HG02852 (cell line): ENCODE measurements at regions not wholly inside any gene's neighbourhood (a gene's known extent, or its start where the extent isn't known, plus 50 kb on each side); places are given as distances from the start of the nearest gene placed in this dataset.
"Not testable (repeated sequence)": the region's sequence is repeated elsewhere in the genome, so short reads cannot be mapped to it uniquely, and the experiment has no call there.

Experiments
- ATAC-seq: cut with Tn5 transposase; IDR thresholded peaks from one replicate; pipeline ENCODE4 v1.9.1; 2021; ENCODE audit warnings: mild to moderate bottlenecking, moderate library complexity; ENCODE audit not compliant: unreplicated experiment

DNA sequence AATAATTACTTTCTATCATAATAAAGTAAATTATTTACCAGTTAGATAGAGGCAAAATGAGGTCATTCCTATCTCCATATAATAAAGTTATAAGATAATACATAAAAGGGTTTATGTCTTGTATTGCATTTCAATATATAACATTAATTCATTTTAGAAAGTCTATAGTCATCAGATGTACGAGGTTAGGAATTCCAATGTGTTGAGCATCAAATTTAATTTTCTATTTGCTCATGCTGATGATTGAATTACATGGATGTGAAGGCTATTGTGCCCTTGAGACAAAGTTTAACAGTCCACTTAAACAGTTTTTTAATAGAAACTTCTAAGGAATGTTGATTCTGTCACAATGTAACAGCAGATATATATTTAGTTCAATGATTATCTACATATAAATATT is 678.3 kb upstream of the LRRN3 start:
- ATAC-seq, result no peak

DNA sequence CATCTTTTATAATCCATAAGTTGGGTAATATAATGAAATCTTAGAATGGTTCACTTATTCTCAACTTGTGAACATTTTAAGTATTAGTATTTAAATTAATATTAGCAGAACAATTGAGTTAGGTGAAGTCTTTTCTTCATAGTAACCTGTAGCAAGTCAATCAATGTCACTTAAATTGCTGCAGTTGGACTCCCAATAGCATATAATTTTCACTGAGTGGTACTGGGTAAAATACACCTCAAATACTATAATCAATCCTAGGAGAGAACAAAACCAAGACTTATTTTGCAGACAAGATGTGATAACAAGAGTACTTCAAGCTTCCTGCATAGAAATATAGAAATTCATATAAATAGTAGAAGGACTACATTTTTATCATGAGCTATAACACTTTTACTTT is 677.9 kb upstream of the LRRN3 start:
- no peak for ATAC-seq

DNA sequence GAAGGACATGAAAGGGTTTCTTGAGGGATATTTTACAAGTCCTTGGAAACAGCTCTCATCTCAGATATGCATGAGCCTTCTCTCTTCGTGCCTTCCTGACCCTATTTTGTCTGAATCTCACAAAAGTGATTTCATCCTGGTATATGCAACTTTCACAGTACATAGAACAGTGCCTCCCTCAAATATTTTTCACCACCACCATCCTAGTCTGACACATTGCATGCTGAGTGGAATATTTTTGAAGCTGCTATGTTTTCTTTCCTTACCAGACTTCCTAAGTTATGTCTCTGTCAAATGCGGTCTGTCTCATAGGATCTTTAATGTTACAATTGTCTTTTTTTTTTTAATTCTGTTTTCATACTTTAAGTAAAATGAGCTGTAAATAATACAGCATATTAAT is 673.3 kb upstream of the LRRN3 start:
- no peak for ATAC-seq

DNA sequence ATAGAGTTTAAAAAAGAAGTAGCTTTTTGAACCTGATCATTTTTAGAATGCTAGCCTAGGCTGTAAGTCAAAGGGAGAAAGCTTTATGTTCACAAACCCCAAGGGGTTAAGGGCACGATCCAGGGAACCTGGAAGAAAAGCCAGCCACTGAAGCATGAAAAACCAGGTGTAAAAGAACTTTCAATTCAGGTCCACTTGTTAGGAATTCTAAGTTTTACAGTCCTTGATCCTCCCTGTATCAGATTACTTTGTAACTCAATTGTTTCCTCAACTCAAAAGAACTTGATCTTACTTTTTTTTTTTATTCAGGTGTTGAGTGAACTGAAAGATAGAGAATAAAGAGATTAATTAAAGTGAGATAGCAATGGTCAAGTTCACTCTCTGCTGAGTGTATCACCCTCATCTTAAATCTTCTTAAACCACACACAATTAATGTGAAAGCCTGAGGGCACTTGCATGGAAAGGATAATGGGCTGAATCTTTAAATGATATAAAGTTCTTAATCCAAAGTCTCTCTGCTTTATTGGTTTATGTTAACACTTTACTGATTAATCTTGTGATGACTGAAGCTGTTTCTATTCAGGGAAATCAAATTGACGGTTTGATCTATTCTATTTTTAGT is 672.2 kb upstream of the LRRN3 start:
- ATAC-seq, result no peak

DNA sequence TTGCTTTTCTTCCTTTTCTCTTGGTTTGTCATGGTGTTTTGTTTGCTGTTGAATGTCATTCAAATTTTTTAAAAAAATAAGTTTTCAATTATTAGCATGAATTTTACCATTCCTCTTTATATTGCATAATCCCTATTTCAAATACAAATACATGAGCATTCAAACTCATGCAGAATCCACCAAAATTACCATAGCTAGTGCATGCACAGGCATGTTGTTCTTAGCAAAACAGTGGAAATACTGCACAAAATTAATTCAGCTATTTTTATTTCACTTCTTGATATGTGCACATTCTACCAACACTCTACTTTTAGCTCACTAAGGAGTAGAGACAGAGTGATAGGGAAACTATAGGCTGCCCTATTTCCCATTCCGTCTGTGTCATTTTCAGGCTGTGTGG is 670.1 kb upstream of the LRRN3 start:
- no peak for ATAC-seq

DNA sequence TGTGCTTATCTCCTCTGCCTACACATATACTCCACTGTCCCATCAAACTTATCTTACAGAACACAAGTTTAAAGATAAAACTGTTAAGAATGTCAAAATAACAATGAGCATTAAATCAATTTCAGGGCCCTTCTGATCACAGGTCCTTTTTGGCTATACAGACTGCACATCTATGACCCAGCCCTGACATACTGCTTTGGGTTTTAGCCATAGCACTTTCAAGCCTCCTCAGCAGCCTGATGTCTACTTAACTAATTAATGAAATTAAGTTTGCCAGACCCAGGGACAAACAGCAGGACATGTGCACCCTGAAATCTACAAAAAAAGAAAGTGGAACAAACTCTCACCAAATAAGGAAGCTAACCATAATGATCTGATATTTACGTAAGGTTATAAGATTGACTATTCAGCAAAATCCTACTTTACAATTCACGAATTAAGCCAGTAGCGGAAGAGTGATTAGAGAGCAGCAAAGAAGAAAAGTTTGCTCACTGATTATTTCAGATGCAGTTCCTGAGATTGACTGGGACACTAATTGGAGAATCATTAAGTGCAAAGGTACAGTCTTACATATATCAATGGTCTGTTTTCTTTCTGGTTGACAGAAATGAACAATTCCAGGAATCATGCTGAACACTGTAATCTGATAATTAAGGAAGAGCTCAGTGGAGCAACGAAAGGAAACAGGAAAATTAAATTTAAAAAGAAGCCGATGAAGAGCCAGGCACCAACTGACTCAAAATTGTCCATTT is 669.3 kb upstream of the LRRN3 start:
- ATAC-seq, result no peak

DNA sequence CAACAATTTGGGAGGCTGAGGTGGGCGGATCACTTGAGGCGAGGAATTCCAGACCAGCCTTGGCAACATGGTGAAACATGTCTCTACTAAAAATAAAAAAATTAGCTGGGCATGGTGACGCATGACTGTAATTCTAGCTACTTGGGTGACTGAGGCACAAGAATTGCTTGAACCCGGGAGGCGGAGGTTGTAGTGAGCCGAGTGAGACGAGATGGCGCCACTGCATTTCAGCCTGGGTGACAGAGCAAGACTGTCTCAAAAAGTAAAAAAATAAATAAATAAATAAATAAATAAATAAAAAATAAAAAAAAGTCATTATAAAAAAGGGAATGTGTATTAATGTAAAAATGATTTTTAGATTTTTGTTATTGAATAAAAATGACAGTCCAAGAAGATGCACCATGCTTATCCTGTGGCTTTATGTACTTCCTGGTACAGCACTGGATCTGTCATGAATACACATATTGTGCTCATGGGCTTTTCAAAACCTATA is 658.8 kb upstream of the LRRN3 start:
- no peak for ATAC-seq

DNA sequence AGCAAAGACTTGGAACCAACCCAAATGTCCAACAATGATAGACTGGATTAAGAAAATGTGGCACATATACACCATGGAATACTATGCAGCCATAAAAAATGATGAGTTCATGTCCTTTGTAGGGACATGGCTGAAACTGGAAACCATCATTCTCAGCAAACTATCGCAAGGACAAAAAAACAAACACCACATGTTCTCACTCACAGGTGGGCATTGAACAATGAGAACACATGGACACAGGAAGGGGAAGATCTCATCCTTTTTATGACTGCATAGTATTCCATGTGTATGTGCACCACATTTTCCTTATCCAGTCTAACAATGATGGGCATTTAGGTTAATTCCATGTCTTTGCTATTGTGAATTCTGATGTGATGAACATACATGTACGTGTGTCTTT is 652.0 kb upstream of the LRRN3 start:
- ATAC-seq, result not testable (repeated sequence)

DNA sequence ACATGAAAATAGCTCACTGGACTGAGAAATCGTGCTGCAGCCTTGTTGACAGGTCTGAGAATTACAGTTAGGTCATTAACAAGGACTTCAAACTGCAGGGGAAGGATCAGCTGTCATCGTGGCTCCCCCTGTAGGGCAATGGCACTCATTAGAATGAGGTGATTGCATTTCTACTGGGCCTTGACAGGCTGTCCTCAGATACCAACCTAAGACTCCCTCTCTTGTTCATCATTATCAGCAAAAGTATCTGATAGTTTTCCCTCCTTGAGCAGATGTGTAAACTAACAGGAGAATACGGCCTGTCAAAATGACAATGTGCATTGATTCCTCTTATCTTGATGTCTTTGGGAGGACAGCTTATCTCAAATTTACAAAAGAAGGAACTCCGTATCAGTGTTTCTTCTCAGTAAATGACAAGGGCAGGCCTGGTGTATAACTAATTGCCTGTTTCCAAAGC is 648.5 kb upstream of the LRRN3 start:
- peak; percentile 74 for ATAC-seq

DNA sequence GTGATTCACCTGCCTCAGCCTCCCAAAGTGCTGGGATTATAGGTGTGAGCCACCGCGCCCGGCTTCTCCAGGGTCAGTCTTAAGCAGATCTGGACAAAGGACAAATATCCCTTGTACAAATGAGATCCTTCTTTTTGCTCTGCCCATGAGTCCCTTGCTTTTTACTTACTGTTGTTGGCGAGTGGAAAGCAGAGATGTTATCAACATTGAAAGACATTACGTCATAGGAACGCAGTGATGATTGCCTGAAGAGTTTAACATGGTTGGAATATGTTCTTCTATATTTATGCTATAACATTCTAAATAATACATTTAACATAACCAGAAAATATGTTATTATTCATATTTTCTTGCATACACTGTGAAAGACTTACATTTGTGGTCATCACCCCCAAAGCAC is 644.3 kb upstream of the LRRN3 start:
- no peak for ATAC-seq

DNA sequence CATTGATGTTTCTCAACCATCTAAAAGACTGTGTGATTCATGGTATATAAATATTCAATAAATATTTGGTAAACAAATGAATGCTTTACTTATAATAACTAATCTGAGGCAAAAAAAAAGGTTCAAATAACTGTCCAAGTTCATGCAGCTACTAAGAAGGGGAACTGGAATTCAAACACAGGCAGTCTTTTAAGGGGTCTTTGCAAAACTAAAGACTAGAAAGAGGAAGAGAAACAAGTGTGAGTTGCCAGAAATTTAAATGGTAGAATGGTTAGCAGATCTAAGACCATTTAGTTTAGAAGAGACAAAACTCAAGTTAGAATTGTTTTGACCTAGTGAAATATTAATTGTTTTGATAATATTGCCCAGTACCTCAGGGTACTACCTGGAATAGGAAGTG is 642.0 kb upstream of the LRRN3 start:
- ATAC-seq, result peak; percentile 78

DNA sequence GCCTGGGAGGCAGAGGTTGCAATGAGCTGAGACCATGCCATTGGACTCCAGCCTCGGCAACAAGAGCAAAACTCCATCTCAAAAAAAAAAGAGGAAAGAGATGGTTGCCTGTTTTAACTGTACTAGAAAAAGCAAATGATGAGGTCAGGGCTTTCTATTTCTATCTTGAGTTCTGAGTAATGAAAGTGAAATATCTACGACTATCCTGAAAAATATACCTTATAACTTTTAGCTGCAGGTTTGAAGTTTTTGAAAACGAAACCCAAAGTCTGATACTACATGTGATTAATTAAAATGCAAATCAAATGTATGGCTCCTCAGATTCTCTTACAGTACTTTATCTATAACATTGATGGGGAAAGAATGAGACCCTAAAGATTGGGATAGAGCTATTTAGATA is 636.2 kb upstream of the LRRN3 start:
- no peak for ATAC-seq

DNA sequence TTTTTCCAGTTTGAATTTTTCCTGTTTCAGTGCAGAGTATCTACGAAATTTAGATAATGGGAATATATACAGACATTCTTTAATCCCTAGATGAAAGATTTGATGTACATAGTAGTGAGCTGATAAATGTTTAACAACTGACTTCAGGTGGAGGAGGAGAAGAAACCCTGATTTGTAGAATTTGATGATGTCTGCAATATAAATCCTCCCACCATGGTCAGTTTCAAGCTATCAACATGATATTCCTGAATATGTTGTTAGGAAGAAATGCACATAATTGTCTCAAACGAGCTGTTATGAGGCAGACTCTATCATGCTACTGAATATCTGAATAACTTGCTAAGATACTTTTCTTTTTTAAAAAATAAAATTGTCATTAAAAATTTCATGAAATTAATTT is 629.3 kb upstream of the LRRN3 start:
- ATAC-seq, result no peak

DNA sequence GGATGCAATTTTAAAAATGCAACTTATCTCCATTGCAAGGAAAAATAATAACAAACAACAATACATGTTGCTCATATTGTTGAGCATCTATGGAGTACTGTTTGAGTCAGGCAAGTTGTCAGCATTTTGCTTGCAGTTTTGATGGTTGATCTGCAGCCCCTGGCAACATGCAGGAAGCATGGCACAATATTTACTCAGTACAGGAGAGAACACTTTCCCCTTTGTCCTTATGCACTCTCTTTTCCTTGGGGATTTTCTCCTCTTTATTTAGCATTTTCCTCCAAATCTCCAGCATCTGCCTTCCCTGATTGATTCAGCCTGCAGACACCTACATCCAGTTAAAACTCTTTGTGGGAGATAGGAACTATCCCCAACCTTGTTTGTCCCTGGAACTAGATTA is 620.5 kb upstream of the LRRN3 start:
- ATAC-seq, result no peak

DNA sequence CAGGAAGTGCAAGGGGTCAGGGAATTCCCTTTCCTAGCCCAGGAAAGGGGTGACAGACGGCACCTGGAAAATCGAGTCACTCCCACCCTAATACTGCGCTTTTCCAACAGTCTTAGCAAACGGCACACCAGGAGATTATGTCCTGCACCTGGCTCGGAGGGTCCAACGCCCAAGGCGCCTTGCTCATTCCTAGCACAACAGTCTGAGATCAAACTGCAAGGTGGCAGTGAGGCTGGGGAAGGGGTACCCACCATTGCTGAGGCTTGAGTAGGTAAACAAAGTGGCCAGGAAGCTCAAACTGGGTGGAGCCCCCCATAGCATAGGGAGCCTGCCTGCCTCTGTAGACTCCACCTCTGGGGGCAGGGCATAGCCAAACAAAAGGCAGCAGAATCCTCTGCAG is 618.5 kb upstream of the LRRN3 start:
- not testable (repeated sequence) for ATAC-seq

DNA sequence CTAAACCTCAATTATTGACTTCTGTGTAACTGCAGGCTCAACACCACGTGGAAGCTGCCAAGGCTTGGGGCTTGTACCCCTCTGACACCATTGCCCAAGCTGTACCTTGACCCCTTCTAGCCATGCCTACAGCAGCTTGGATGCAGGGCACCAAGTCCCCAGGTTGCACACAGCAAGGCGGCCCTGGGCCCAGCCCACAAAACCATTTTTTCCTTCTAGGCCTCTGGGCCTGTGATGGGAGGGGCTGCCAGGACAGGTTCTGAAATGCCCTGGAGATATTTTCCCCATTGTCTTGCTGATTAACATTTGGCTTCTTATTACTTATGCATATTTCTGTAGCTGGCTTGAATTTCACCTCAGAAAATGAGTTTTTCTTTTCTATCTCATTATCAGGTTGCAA is 610.0 kb upstream of the LRRN3 start:
- no peak for ATAC-seq

DNA sequence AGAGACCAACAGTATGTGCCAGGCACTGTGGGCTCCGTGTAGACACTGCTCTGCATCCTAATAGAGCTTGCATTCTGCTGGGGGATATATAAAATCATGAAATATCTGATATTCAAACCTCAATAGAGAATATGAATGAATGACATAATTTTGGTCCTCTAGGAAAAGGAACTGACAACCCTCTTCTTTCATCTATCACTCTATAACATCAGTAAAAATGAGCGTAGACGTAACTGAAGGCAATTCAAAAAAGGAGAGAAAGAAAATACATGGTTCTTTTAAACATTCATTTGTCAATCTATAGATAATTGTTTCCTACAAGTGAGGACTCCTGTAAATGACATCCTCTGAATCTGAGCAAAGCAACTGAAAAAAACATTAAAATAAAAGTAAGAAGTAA is 607.4 kb upstream of the LRRN3 start:
- ATAC-seq, result no peak

DNA sequence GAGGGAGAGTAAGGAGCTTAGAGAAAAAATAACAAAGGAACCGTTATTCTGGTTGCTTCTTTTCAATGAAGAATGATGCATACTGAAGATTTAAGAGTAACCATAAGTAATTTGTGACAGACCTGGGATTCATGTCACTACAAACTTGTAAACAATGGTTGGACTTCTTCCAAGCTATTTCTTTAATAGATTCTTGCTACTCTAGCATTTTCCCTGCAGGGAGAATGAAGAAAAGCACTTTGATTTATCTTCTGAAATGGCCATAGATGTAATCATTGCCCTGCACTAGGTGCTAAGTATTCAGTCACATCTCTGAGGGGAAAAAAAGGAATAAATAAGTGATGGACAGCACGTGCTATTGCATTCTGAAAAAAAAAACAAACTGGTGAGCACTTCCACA is 606.6 kb upstream of the LRRN3 start:
- ATAC-seq, result no peak

DNA sequence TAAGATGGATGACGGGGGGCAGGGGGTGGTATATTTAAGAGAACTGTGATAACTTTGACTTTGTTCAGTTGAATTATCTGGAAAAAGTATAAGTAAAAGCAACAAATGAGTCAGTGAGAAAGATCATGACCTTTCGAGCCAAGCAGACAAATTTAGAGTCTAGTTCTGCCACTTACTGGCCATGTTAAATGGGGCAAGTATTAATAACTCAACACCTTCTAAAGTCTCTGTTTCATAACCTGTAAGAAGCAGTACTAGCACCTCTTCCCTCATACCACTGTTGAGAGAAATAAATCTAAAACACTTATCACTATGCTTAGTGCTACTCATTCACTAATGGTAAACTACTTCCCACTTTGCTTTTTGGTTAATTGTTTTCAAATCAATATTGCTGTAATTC is 604.4 kb upstream of the LRRN3 start:
- ATAC-seq, result no peak

DNA sequence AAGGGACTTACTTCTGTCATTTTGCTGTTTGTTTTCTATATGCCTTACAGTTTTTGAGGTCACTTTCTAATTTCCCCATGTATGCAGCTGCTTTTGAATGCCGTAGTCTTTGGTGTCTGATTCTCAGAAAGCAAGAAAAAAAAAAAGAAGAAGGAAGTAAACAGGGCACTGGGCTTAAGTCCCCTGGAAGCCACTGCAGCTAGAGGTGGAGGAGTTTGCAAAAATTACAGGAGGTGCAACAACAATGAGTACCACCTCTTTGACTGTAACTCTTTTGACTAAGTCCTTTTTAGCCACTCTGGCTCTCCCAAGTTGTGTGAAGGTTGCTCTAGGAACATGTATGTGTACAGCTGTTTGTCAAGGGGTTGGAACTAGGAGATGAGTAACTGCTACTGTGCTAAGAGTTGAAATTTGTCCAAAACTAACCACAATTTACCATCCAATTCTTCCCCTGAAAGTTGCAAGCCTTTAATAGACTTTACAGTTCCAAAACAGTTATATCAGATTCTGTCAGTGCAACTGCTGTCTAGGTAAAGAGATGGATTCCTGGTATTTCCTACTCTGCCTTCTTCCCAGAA is 588.0 kb upstream of the LRRN3 start:
- ATAC-seq, result no peak

DNA sequence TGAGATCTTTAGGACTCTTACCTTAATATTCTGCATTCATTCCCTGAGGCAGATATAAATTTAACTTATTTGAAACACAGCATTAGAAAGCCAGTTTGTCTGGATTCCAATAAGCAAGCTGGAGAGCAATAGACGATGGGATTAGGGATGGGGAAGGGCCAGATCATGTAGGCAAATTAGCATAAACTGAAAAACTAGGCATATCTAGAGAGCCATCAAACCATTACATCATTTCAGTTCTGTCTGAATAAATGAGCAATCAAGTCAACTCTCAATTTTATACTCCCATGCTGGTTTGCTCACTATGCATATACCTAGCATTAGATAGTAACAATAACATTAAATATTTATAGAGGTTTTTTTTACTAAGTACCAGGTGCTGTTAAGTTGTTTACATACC is 583.6 kb upstream of the LRRN3 start:
- no peak for ATAC-seq

DNA sequence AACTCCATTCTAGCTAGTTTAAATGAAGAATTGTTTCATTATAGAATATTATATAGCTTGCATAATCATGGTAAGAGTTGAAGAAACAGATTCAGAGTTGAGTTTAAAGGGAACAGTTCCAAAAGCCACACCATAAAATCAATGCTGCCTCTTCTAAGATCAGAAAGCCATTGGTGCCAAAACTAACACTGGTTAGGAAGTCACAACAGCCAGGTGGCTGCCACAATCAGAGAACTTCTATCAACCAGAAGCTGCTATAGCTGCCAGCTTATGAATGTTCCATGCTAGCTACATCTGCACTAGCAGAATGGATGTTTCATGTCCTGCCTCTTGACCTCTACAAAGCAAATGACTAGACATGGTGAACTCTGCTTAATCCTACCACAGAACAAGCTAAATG is 583.1 kb upstream of the LRRN3 start:
- no peak for ATAC-seq
